ENCODE measurements at regions not wholly inside any gene's neighbourhood (a gene's known extent, or its start where the extent isn't known, plus 50 kb on each side); places are given as distances from the start of the nearest gene placed in this dataset.

- no peak for TF ChIP-seq CTCF (IDR thresholded peaks at IDR 0.05)
Measured at GRCh38 chr3:117235304-117235703, 525.7 kb downstream of the TUSC7 start.

GRCh38 chr3:117238806-117239205, 529.2 kb downstream of the TUSC7 start:
- no peak for TF ChIP-seq CTCF (IDR thresholded peaks at IDR 0.05)

- TF ChIP-seq CTCF (IDR thresholded peaks at IDR 0.05), result no peak
Measured at GRCh38 chr3:117243657-117244056, 534.1 kb downstream of the TUSC7 start.

- no peak for TF ChIP-seq CTCF (IDR thresholded peaks at IDR 0.05)
Measured at GRCh38 chr3:117246771-117247555, 537.4 kb downstream of the TUSC7 start.

GRCh38 chr3:117248153-117248552, 538.6 kb downstream of the TUSC7 start:
- no peak for TF ChIP-seq CTCF (IDR thresholded peaks at IDR 0.05)

GRCh38 chr3:117252208-117252607, 542.6 kb downstream of the TUSC7 start:
- TF ChIP-seq CTCF (IDR thresholded peaks at IDR 0.05), result no peak

GRCh38 chr3:117252651-117253050, 543.1 kb downstream of the TUSC7 start:
- no peak for TF ChIP-seq CTCF (IDR thresholded peaks at IDR 0.05)

- no peak for TF ChIP-seq CTCF (IDR thresholded peaks at IDR 0.05)
Measured at GRCh38 chr3:117253636-117254035, 544.1 kb downstream of the TUSC7 start.

Measured in LNCAP (cell line).